ENCODE measurements at regions not wholly inside any gene's neighbourhood (a gene's known extent, or its start where the extent isn't known, plus 50 kb on each side); places are given as distances from the start of the nearest gene placed in this dataset.

GRCh38 chr1:209398313-209398991 lies 185.1 kb upstream of the CAMK1G start:
- DNase-seq (ENCODE audit: low read depth): peak; percentile 95

GRCh38 chr1:209399800-209400199 lies 183.7 kb upstream of the CAMK1G start:
- no peak for DNase-seq (ENCODE audit: low read depth)

DNA sequence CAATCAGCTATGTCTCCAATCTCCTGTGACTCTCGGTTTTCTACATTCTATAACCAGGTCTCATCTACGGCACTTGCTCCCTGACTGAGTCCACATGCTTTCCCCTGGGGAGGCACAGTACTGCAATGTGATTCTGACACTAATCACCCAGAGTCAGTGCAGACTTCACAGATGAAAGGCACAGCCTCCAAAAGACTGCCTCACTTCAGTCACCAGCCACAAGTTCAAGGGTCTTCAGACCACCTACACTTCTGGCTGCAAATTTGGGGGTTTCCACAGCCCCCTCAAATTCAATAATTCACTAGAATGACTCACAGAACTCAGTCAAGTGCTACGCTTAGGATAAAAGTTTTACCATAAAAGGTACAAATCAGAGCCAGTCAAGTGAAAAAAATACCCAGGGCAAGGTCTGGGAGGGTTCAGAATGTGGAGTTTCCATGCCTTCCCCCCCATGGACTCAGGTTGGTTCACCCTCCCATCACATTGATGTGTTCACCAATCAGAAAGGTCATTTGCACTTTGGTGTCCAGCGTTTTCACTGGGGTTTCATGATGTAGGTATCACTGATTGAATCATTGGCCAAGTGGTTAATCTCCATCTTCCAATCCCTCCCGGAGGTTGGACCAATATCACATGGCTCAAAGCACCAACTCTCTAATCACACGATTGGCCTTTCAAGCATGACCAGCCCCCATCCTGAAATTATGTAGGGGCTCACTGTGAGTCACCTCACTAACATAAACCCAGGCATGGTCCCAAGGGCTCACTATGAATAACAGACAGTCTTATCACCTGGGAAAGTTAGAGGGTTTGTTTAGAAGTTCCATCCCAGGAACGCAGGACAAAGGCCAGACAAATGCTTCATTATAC lies 182.9 kb upstream of the CAMK1G start:
- no peak for DNase-seq (ENCODE audit: low read depth)

DNA sequence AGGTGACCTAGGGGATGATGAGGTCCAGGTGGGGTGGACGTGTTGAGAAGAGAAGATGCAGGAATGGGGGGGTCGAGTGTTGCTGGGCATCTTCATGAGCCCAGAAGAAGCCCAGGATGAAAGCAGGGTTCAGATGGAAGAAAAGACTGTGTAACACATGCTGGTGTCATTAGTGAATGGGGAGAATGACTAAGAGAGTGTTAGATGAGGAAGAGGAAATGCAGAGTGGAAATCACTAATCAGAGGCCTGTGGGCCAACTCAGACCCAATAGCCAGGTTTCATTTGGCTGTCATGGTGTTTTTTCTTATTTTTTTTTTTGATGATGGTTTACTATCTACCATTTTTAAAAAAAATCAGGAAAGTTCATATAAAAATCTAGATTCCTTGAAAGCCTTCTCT lies 180.8 kb upstream of the CAMK1G start:
- peak; percentile 17 for DNase-seq (ENCODE audit: low read depth)

DNA sequence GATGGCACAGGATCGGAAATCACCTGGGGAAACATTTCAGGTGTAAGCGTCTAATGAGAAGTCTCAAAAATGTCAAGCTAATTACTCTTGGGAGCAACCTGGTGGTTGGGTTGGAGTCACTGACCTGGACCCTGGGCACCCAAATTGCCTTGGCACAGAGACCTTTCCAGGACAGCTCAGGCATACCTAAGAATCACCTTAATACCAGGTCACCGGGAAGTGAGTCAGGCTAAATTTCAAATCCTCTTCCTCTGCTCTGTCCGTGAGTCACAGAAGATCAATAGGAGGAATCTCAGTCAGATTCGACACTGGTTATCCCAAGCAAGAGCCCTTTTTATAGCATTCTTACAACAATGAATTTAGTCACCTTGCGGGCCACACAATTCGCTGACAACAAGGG lies 179.6 kb upstream of the CAMK1G start:
- DNase-seq (ENCODE audit: low read depth): no peak

- no peak for DNase-seq (ENCODE audit: low read depth)
Measured at GRCh38 chr1:209404577-209404976, 178.9 kb upstream of the CAMK1G start.

DNA sequence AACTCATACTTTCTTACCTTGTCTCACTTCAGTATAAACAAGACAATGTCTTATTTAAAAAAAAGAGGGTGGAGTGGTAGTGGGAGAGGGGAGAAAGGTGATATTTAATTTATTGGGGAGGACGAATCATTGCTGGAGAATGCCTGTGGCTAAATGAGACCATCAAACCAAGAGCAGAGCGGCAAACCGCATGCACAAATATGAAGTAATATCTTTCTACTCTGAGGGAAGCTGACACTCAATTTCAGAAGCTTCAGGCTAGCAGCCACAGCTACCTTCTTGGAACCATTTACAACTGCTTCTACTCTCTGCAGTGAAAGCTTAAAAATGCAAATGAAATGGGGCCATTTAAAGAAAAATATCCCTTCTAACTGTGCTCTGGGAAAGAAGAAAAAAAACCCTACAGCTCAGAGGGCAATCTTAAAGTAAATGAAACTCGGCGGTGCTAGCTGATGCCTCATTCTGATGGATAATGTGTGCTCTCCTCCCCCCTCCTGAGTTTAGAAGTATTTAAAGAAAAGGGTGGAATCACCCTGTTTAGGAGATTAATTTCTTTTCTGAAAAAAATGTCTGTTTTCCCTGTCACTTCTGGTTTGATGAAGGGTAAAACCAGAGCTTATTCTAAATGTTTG lies 178.2 kb upstream of the CAMK1G start:
- peak; percentile 72 for DNase-seq (ENCODE audit: low read depth)

DNA sequence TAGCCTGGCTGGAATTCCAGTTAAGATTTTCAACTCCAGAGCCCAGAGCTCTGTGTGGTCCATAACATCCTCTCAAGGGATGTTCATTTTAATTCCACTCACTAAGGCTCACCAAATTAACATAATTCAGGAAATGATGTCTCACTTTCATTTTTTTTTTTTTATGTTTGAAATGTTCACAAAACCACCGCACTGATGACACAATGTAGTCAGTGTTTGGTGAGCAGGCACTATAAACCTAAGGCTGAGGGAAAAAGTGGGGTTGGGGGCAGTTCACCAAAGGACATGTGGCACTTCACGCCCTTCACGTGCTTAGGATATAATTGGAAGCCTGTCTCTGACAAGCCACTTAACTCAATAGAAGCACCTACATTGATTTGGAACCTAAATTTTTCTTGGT lies 177.3 kb upstream of the CAMK1G start:
- peak; percentile 63 for DNase-seq (ENCODE audit: low read depth)

DNA sequence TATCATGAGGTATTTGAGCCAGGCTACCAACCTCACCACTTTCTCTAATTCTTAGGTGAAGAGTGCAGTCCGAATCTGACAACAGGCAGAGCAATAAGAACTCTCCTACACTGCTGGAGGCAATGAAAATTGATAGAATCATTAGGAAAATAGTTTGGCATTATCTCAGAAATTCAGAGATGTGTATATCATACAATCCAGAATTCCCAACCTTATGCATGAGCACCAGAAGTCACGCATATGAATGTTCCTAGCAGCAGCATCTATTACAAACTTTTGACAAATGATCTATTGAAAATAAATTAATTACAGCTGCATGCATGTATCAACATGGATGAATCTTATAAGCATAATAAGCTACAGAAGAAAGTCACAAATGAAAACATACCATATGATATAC lies 176.9 kb upstream of the CAMK1G start:
- no peak for DNase-seq (ENCODE audit: low read depth)

GRCh38 chr1:209409780-209410179 lies 173.7 kb upstream of the CAMK1G start:
- DNase-seq (ENCODE audit: low read depth): peak; percentile 95

DNA sequence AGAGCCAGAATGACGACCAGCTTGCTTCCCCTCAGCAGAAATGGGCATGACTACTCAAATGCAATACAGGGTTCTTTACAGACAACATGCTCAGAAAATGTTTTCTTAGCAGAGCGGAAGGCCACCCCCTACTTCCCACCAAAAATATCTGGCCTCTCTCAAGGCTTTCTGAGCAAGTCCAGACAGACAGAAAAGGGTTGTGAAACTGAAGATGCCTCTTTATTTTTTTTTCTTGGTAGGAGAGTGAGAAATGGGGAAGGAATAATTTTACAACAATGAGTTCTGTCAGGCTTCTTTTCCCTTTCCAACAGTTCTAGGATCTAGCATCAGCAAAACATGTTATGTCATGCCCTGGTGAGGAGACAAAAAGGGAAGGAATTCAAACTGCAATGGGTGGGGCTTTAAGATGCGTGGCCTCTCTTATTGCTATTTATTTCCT lies 172.0 kb upstream of the CAMK1G start:
- DNase-seq (ENCODE audit: low read depth): peak; percentile 71

DNA sequence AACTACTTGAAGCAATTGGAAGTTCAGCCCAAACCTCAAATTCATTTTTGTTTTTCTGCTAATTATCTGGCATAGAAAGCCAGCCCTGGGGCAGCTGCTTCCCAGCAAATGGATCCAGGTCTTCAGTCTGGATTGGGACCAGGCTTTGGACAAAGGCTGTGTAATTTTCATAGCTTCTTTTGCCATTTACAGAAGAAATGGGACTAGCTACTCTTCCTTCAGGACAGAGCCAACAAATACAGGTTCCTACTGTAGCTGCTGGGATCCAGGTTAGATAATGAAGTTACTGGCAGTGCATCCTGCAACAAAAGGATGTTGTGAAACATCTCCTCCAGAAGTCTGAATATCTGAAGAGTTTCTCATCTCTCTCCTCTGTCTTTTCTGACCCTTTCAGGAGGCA lies 171.5 kb upstream of the CAMK1G start:
- peak; percentile 62 for DNase-seq (ENCODE audit: low read depth)

DNA sequence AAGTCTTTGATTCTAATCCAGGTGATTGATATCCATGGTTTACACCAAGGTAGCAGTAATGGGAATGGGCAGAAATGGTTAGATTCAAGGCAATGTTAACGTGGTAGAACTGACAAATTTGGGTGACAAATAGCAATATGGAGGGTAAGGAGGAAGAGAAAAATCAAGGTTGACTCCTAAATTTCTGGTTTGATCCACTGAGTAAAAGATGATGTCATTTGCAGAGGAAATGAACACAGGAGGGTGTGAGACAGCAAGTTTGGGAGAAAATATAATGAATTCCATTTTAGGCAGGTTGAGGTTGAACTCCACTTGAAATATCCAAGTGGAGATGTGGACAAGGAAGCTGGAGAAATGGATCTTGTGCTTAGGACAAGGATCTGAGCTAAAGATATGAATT lies 170.9 kb upstream of the CAMK1G start:
- DNase-seq (ENCODE audit: low read depth): no peak

GRCh38 chr1:209413062-209413461 lies 170.5 kb upstream of the CAMK1G start:
- DNase-seq (ENCODE audit: low read depth): no peak

- DNase-seq (ENCODE audit: low read depth): no peak
Measured at GRCh38 chr1:209414803-209415329, 168.6 kb upstream of the CAMK1G start.

GRCh38 chr1:209416039-209416438 lies 167.5 kb upstream of the CAMK1G start:
- no peak for DNase-seq (ENCODE audit: low read depth)

DNA sequence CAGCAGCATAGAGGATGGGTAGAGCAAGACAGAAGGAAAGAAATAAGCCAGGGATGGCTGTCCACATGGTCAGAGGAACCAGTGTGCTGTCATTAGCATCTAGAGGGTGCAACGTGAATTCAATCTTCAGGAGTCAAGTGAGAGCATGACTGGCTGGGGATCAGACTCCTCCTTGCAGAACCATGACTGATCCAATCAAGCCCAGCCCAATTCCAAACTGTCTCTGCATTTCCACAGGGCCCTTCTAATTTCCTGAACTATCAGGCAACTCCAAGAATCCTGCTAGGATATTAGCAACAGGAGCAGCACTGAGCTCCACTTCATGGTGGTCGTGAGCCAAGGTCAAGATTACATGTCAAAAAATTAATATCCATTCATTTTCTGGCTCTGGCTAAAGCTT lies 166.8 kb upstream of the CAMK1G start:
- DNase-seq (ENCODE audit: low read depth): no peak

DNA sequence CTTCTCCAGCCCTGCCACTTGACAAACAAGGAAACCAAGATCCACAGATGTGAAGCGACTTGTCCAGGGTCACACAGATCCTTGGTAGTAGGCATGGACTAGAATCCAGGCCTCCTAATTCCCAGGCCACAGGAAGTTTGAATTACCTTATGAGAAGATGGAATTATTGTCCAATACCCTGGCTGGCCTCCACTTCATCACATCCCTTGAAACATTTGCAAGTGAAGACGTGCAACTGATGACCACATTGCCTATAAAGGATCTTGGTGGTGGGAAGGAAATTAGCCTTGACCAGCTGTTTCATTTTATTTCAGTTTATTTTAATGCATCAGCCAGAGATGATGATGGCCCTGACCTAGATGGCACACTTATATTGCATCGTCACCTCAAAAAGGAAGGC lies 165.8 kb upstream of the CAMK1G start:
- no peak for DNase-seq (ENCODE audit: low read depth)

DNA sequence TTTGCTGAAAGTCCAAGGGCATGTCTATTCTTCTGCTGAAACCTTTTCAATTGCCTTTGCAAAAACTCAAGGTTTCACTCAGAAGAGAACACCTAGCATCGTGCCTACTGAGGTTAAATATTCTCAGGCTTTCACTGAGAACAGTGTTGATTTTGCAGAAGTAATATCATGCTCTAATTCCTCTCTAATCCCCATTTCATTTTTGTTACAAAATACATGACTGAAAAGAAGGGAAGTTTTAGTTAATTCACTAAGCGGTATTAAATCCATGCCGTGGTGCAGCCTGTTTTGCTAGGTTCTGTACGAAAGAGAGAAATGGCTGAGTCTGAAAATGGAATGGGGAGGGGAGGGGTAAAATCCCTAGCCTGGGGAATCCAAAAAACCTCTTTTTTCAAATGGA lies 163.2 kb upstream of the CAMK1G start:
- DNase-seq (ENCODE audit: low read depth): no peak

- no peak for DNase-seq (ENCODE audit: low read depth)
Measured at GRCh38 chr1:209421186-209421585, 162.3 kb upstream of the CAMK1G start.

- DNase-seq (ENCODE audit: low read depth): no peak
Measured at GRCh38 chr1:209421978-209422680, 161.4 kb upstream of the CAMK1G start.

DNA sequence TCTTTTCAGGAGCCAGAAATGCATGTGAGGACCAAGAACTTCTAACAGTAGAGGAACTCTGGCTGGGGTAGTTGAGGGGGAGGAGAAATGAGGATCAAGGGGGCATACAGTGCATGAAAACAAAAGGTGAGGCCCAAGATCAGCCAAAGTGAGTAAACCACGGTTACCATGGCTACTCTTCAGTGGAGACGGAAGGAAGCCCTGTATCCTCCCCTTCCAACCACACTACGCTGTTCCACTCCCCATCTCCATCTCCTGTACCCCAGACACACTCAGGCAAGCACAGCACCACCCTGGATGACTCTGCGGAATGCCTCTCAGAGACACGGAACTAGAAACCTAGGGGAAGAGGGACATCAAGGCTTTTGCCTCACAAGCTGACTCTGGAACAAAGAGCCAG lies 157.6 kb upstream of the CAMK1G start:
- DNase-seq (ENCODE audit: low read depth): no peak

Data from EH (cell line).